Endothelial cell of umbilical vein (primary cell): ENCODE measurements at regions not wholly inside any gene's neighbourhood (a gene's known extent, or its start where the extent isn't known, plus 50 kb on each side); places are given as distances from the start of the nearest gene placed in this dataset.

ENCODE experiments used
- CTCF ChIP-seq, 2 donors: IDR thresholded peaks; 1 replicate in 1 of 2; 2 replicates in 1 of 2; pipeline ENCODE4 v1.5.1; 2011; ENCODE audit warnings: low read length in 2 of 2, mild to moderate bottlenecking in 2 of 2, moderate library complexity in 2 of 2, control low read depth in 1 of 2, inconsistent platforms in 1 of 2, low read depth in 1 of 2; ENCODE audit not compliant: insufficient read depth in 1 of 2; ENCODE audit errors: extremely low read depth in 1 of 2
- EZH2 ChIP-seq: IDR thresholded peaks from 2 replicates; pipeline ENCODE4 v1.6.1; 2012; ENCODE audit warnings: borderline replicate concordance, low read depth, mild to moderate bottlenecking, moderate library complexity, low read length, inconsistent platforms; ENCODE audit not compliant: severe bottlenecking
- FOS ChIP-seq: IDR thresholded peaks from 2 replicates; pipeline ENCODE4 v1.6.1; 2011; ENCODE audit warnings: mild to moderate bottlenecking, low read length, moderate library complexity, borderline replicate concordance; ENCODE audit not compliant: insufficient read depth
- GATA2 ChIP-seq: IDR thresholded peaks from 2 replicates; pipeline ENCODE4 v1.7.0; 2011; ENCODE audit warnings: low read depth, mild to moderate bottlenecking, moderate library complexity, mixed read lengths, low read length; ENCODE audit not compliant: insufficient read length, insufficient read depth
- MAX ChIP-seq: IDR thresholded peaks from 2 replicates; pipeline ENCODE4 v1.6.1; 2011; ENCODE audit not compliant: insufficient read depth, insufficient read length
- MYC ChIP-seq: IDR thresholded peaks from one replicate; pipeline ENCODE4 v1.6.1; 2011; ENCODE audit warnings: mild to moderate bottlenecking, low read depth, low read length
- POLR2A ChIP-seq: IDR thresholded peaks from 2 replicates; pipeline ENCODE4 v1.6.1; 2012; ENCODE audit warnings: low read depth, mild to moderate bottlenecking, control low read depth, low read length
- POLR2AphosphoS5 ChIP-seq: IDR thresholded peaks from 2 replicates; pipeline ENCODE4 v1.6.1; 2012; ENCODE audit warnings: low read depth, mild to moderate bottlenecking, control low read depth, low read length, moderate library complexity; ENCODE audit not compliant: insufficient read depth

- no peak for TF ChIP-seq POLR2AphosphoS5
- no peak for TF ChIP-seq CTCF (IDR thresholded peaks at IDR 0.05; ENCODE audit: extremely low read depth in 1 of 2, insufficient read depth in 1 of 2, low read depth in 1 of 2, low read length in 2 of 2)
- no peak for TF ChIP-seq EZH2
- TF ChIP-seq POLR2A: no peak
- no peak for TF ChIP-seq FOS
- no peak for TF ChIP-seq GATA2
- TF ChIP-seq MYC: no peak
- no peak for TF ChIP-seq MAX
Measured at GRCh38 chr1:239775466-239775865, 316.2 kb upstream of the FMN2 start.
